ENCODE measurements at regions not wholly inside any gene's neighbourhood (a gene's known extent, or its start where the extent isn't known, plus 50 kb on each side); places are given as distances from the start of the nearest gene placed in this dataset.
"Not testable (repeated sequence)": the region's sequence is repeated elsewhere in the genome, so short reads cannot be mapped to it uniquely, and the experiment has no call there.

- H3K4me3 ChIP-seq (ENCODE audit: low read length) = no peak overlapping the region
- no peak for DNase-seq (ENCODE audit: low read depth, low spot score)
Observed at GRCh38 chr3:110588906-110589305, 482.7 kb upstream of the NECTIN3 start.

GRCh38 chr3:110589341-110589740 is 482.3 kb upstream of the NECTIN3 start:
- no peak for DNase-seq (ENCODE audit: low read depth, low spot score)
- no peak overlapping the region for H3K4me3 ChIP-seq (ENCODE audit: low read length)

DNA sequence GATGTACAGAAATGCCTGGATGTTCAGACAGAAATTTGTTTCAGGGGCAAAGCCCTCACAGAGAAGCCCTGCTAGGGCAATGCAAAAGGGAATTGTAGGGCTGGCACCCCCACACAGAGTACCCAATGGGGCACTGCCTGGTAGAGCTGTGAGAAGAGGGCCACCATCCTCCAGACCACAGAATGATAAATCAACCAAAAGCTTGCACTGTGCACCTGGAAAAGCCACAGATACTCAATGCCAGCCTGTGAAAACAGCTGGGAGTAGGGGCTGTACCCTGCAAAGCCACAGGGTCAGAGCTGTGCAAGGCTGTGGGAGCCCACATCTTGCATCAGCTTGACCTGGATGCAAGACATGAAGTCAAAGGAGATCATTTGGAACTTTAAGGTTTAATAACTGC is 477.9 kb upstream of the NECTIN3 start:
- H3K4me3 ChIP-seq (ENCODE audit: low read length) = no peak overlapping the region
- no peak for DNase-seq (ENCODE audit: low read depth, low spot score)

DNA sequence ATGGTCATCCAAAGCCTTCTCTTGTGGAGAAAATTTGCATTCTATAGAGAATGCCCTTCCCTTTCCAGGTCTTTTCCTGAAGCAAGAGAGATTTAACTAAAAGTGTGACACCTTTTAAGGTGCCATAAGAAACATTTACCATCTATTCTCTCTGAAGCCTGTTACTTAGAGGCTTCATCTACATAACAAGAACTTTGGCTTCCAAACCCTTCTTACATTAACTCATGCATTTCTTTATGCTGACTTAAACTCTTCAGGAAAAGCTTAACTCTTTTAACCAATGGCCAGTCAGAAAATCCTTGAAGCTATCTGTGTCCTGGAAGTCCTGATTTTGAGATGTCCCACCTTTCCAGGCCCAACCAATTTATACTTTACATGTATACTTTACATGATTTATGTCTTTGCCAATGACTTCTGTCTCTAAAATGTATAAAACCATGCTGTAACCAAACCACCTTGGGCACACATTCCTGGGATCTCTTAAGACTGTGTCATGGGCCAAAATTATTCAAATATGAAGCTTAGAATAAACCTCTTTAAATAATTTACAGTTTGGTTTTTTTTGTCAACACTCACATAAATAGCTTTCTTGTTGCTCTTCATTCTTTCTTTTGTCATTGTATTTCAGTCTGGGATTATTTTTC is 472.6 kb upstream of the NECTIN3 start:
- DNase-seq (ENCODE audit: low read depth, low spot score) = no peak

GRCh38 chr3:110608566-110608965 is 463.1 kb upstream of the NECTIN3 start:
- no peak for DNase-seq (ENCODE audit: low read depth, low spot score)
- no peak overlapping the region for H3K4me3 ChIP-seq (ENCODE audit: low read length)

More for the DNA sequence above, 472.6 kb upstream of the NECTIN3 start:
- H3K4me3 ChIP-seq (ENCODE audit: low read length) = no peak overlapping the region

GRCh38 chr3:110612045-110612444 is 459.6 kb upstream of the NECTIN3 start:
- no peak overlapping the region for H3K4me3 ChIP-seq (ENCODE audit: low read length)
- DNase-seq (ENCODE audit: low read depth, low spot score) = no peak

DNA sequence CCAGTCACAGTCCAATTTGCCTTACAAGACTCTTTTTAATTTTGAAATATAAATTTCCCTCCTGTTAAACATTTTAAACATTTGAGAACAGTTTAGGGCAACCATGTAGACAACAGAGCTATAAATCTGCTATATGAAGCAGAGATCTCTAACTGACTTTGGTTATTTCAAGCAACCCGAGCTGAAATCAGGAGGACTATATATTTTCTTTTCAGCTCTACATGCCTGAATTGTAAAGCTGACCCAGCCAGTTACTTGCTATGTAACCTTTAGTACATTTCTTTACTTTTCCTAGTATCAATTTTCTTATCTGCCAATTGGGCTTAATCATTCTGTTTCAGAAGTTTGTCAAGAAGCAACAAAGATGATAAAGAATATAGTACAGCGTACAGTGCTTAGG is 457.4 kb upstream of the NECTIN3 start:
- H3K4me3 ChIP-seq (ENCODE audit: low read length) = no peak overlapping the region
- no peak for DNase-seq (ENCODE audit: low read depth, low spot score)

- no peak overlapping the region for H3K4me3 ChIP-seq (ENCODE audit: low read length)
- DNase-seq (ENCODE audit: low read depth, low spot score) = no peak
Observed at GRCh38 chr3:110615454-110615853, 456.2 kb upstream of the NECTIN3 start.

- H3K4me3 ChIP-seq (ENCODE audit: low read length) = no peak overlapping the region
- no peak for DNase-seq (ENCODE audit: low read depth, low spot score)
Observed at GRCh38 chr3:110618512-110619226, 452.9 kb upstream of the NECTIN3 start.

DNA sequence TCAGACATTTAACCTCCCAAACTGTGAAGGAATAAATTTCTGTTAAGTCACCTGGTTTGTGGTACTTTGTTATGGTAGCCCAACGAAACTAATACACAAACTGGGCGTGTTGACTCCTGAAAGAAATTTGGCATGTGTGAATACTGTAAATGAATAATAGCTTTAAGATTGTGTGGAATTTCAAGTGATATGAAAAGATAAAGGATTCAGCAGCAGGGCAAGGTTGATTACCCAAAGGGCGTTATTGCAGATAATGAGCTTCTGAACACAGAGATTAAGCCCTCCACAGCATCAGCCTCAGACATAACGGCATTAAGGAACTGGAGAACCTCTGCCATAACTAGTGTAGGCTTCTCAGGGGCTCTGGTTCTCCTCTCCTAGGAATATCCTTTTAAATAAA is 451.5 kb upstream of the NECTIN3 start:
- no peak for DNase-seq (ENCODE audit: low read depth, low spot score)
- H3K4me3 ChIP-seq (ENCODE audit: low read length) = no peak overlapping the region

- H3K4me3 ChIP-seq (ENCODE audit: low read length) = no peak overlapping the region
- no peak for DNase-seq (ENCODE audit: low read depth, low spot score)
Observed at GRCh38 chr3:110623571-110623970, 448.0 kb upstream of the NECTIN3 start.

DNA sequence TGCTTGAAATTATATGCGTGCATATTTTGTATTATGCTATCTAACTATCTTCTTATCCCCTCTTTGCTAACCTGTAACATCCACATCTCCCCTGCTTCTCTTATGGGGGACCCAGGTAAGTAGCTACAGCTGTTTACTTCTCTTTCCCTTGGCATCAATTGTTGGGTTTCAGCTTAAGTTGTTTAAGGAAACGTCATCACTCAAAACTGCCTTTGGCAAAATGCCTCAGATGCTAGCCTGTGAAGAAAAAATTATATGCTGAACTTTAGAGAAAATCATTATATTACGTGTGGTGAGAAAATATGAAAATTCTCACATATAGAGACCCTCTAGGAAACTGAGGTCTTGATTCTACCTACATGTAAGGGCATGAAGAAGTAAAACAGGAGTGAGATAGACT is 447.0 kb upstream of the NECTIN3 start:
- H3K4me3 ChIP-seq (ENCODE audit: low read length) = no peak overlapping the region
- no peak for DNase-seq (ENCODE audit: low read depth, low spot score)

- no peak for DNase-seq (ENCODE audit: low read depth, low spot score)
- H3K4me3 ChIP-seq (ENCODE audit: low read length) = no peak overlapping the region
Observed at GRCh38 chr3:110625201-110625747, 446.3 kb upstream of the NECTIN3 start.

DNA sequence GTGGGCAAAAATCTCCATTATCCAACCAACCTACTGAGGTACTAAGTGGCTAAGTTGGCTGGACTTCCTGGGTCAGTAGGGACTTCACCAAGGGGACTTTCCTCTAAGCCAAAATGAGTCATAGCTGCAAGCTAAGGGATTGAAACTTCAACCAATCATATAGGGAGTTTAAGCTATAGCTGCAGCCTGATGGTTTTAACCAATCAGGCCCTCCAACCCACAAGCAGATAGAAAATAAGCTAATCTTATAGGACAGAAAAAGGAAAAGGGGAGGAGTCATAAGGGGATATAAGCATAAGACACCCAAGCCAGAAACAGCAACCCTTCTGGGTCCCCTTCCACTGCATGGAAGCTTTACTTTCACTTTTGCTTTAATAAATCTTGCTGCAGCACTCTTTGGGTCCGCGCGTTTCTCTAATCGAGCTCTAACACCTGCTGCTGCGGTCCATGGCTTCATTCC is 444.9 kb upstream of the NECTIN3 start:
- H3K4me3 ChIP-seq (ENCODE audit: low read length); DNase-seq (ENCODE audit: low read depth, low spot score): not testable (repeated sequence)

DNA sequence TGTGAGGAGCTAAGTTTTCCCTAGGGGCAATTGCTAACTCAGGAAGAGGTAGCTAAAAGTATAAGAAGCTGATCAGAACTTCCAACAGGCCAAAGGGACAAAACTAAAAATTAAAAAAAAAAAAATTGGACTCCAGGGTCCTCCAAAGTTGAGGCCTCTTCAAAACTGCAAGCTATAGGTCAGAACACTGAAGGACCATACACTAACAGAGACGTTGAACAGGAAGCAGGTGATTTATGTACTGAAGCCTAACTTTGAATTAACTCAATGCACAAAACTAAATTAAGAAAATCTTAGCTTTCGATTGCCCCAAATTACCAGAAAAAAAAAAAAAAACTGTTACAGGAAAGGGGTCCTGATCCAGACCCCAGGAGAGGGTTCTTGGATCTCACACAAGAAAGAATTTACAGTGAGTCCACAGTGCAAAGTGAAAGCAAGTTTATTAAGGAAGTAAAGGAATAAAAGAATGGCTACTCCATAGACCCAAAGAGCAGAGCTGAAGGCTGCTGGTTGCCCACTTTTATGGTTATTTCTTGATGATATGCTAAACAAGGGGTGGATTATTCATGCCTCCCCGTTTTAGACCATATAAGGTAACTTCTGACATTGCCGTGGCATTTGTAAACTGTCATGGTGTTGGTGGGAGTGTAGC is 442.8 kb upstream of the NECTIN3 start:
- H3K4me3 ChIP-seq (ENCODE audit: low read length) = no peak overlapping the region
- DNase-seq (ENCODE audit: low read depth, low spot score) = no peak

DNA sequence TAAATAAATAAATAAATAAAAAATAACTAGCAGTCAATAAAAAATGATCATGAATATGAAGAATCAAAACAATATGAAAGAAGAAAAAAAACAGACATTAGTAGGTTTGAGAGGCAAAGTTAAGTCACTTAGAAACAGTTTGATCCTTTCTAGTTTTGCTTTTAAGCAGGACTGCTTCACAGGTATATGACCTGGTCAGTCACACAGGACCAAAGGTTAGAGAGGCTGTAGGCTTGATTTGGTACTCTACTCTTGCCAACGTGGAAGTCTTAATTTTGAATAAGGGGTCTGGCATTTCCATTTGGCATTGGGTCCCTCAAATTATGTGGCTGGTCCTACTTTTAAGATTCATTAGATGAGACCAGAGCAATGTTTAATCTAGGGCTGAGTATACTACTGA is 441.7 kb upstream of the NECTIN3 start:
- no peak for DNase-seq (ENCODE audit: low read depth, low spot score)
- H3K4me3 ChIP-seq (ENCODE audit: low read length) = no peak overlapping the region

DNA sequence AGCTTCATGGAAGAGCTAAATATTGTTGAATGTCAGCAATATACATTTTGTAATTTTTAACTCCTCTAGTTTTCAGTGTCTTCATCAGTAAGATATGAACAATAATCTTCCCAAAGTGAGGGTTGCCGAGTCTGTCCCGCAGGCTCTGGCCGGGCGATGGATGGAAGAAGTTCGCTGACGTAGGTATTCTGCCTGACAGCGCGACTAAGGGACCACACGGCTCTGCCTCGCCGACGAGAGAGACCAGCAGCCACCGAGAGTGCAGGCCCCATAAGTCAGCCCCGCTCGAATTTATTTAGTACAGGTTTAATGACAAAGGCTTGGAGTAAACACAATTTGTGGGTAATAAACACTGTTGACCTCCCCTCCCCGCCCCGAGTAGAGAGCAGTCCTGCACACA is 427.4 kb upstream of the NECTIN3 start:
- H3K4me3 ChIP-seq (ENCODE audit: low read length) = no peak overlapping the region

DNA sequence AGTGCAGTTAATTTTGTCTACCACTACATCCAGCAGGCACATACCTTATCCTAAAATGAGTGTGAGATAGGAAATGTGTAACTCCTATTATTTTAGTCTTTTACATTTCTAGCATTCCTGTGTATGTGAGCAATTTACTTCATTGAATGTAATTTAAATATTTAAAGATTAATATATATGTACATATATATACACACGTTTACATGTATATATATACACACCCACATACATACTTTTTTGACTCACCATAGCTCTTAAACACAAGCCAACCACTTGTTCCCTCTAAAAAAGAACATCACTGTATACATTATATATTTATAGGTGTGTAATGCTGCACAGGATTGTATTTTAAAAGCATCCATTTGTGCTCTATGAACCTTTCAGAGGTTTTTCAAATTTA is 425.6 kb upstream of the NECTIN3 start:
- no peak overlapping the region for H3K4me3 ChIP-seq (ENCODE audit: low read length)
- DNase-seq (ENCODE audit: low read depth, low spot score) = no peak

More for the DNA sequence above, 427.4 kb upstream of the NECTIN3 start:
- no peak for DNase-seq (ENCODE audit: low read depth, low spot score)

GRCh38 chr3:110646496-110646895 is 425.1 kb upstream of the NECTIN3 start:
- no peak for DNase-seq (ENCODE audit: low read depth, low spot score)
- H3K4me3 ChIP-seq (ENCODE audit: low read length) = no peak overlapping the region

DNA sequence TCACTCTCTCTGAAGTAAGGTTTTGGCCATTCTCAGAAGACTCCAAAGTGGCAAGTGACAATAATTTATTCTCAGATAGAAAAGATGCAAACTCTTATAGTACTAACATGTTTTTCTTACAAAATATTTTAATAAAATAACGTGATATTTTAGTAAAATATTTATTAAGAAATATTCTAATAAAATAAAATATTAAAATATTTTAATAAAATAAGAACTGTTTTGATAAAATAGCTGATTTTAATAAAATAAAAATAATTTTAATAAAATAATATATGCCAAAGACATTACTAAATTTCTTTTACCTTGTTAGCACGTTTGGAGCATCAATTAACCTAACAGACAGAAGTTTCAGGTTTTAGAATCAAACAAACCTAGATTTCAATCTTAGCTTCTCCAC is 424.0 kb upstream of the NECTIN3 start:
- H3K4me3 ChIP-seq (ENCODE audit: low read length) = no peak overlapping the region
- no peak for DNase-seq (ENCODE audit: low read depth, low spot score)
